ENCODE measurements at regions not wholly inside any gene's neighbourhood (a gene's known extent, or its start where the extent isn't known, plus 50 kb on each side); places are given as distances from the start of the nearest gene placed in this dataset.

DNA sequence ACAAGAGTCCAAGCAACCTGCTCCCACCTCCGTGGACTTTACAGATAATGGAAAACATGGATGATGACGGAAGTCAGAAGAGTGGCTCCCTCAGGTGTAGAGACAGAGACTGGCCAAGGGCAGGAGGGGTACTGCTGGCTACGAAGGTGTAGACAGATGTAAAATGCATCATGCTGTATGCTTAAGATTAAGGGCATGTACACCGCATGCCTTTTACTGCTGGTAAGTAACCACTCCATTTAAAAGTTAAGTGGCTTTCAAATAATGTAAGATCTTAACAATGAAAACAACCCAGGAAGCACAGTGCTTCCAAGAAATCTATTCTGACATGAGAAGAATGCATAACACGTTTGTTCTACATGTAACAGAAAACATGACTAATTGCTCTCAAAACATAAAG lies 76.9 kb upstream of the FAM9B start:
- Histone ChIP-seq H2BK120ac (ENCODE audit: low read depth, low read length) (no peak overlapping the region), H3K4me3 (ENCODE audit: low read length) (no peak overlapping the region), H3K4me1 (ENCODE audit: control insufficient read depth, low read depth, low read length) (no peaks in the 10 kb centered on the region), H4K8ac (ENCODE audit: low read depth, low read length) (no peak overlapping the region), H3K56ac (ENCODE audit: low read length) (no peak overlapping the region), H3K4ac (ENCODE audit: low read depth, low read length) (no peak overlapping the region), H2BK15ac (replicated peaks; ENCODE audit: low read depth) (no peak overlapping the region), H3K9ac (ENCODE audit: low read length) (no peak overlapping the region), H3K4me2 (ENCODE audit: low read length) (no peak overlapping the region), H3K27me3 (ENCODE audit: insufficient read depth, low read length, poor library complexity) (no peaks in the 10 kb centered on the region), H3K23ac (ENCODE audit: low read length) (no peak overlapping the region), H4K5ac (ENCODE audit: low read length) (no peak overlapping the region), H3K27ac (ENCODE audit: low read depth, low read length) (no peak overlapping the region), H2BK5ac (ENCODE audit: low read length) (no peak overlapping the region), H3K36me3 (ENCODE audit: control insufficient read depth, insufficient read depth, low read length) (no peaks in the 10 kb centered on the region), H2AK5ac (ENCODE audit: low read length) (no peak overlapping the region), H3K79me1 (ENCODE audit: low read length) (no peaks in the 10 kb centered on the region), H3K18ac (ENCODE audit: low read length) (no peak overlapping the region), H3K79me2 (ENCODE audit: control insufficient read depth, insufficient read depth, low read length) (no peaks in the 10 kb centered on the region)
- no peak for DNase-seq
- WGBS (ENCODE audit: extremely low coverage, insufficient coverage, low lambda C conversion rate) = no CpG with 5 or more reads among the region's 5 CpGs

DNA sequence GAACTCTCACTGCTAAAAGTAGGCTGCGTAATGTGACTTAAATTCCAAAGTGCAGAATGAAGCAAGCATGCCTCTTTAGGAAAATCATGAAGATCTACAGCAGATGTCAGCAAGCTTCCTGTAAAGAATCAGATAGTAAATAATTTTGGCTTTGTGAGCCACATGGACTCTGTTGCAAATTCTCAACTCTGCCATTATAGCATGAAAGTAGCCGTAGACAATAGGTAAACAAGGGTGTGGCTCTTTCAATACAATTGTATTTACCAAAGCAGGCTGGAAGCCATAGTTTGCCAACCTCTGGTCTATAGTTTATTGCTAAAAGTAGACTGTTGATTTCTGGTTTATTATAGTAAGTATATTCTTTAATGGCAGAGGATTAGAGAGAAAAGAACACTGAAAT lies 80.3 kb upstream of the FAM9B start:
- no peaks in the 10 kb centered on the region for H3K79me2 ChIP-seq (ENCODE audit: control insufficient read depth, insufficient read depth, low read length)
- H2AK5ac ChIP-seq (ENCODE audit: low read length) = no peak overlapping the region
- no peaks in the 10 kb centered on the region for H3K27me3 ChIP-seq (ENCODE audit: insufficient read depth, low read length, poor library complexity)
- no peak overlapping the region for H2BK5ac ChIP-seq (ENCODE audit: low read length)
- no peak overlapping the region for H3K23ac ChIP-seq (ENCODE audit: low read length)
- H3K36me3 ChIP-seq (ENCODE audit: control insufficient read depth, insufficient read depth, low read length) = no peaks in the 10 kb centered on the region
- no peaks in the 10 kb centered on the region for H3K4me1 ChIP-seq (ENCODE audit: control insufficient read depth, low read depth, low read length)
- H3K4me3 ChIP-seq (ENCODE audit: low read length) = no peak overlapping the region
- H3K56ac ChIP-seq (ENCODE audit: low read length) = no peak overlapping the region
- H4K5ac ChIP-seq (ENCODE audit: low read length) = no peak overlapping the region
- no peak for DNase-seq
- no peak overlapping the region for H2BK15ac ChIP-seq (replicated peaks; ENCODE audit: low read depth)
- no peak overlapping the region for H4K8ac ChIP-seq (ENCODE audit: low read depth, low read length)
- H3K4ac ChIP-seq (ENCODE audit: low read depth, low read length) = no peak overlapping the region
- no peak overlapping the region for H3K9ac ChIP-seq (ENCODE audit: low read length)
- H3K79me1 ChIP-seq (ENCODE audit: low read length) = no peaks in the 10 kb centered on the region
- no CpG with 5 or more reads among the region's 2 CpGs for WGBS (ENCODE audit: extremely low coverage, insufficient coverage, low lambda C conversion rate)
- no peak overlapping the region for H3K27ac ChIP-seq (ENCODE audit: low read depth, low read length)
- H2BK120ac ChIP-seq (ENCODE audit: low read depth, low read length) = no peak overlapping the region
- H3K4me2 ChIP-seq (ENCODE audit: low read length) = no peak overlapping the region
- H3K18ac ChIP-seq (ENCODE audit: low read length) = no peak overlapping the region

DNA sequence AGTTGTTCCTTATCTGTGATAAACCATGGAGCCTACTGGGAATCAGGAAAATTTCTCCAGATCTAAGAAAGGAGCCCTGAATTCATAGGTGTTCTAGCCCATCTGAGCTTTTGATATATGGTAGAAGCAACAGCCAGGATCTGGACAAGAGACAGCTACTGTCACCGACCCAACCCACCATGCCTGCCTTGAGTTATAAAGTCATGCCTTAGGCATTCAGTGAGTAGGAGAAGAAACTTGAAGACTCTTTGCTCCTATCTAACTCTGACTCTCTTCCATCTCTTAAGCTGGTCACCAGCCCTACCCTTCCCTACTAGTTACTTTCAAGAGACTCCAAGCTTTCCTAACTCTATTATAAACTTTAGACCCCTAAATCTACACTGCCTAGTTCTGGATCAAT lies 83.9 kb upstream of the FAM9B start:
- Histone ChIP-seq H3K56ac (ENCODE audit: low read length) (no peak overlapping the region), H3K18ac (ENCODE audit: low read length) (no peak overlapping the region), H3K9ac (ENCODE audit: low read length) (no peak overlapping the region), H3K79me1 (ENCODE audit: low read length) (no peaks in the 10 kb centered on the region), H2BK120ac (ENCODE audit: low read depth, low read length) (no peak overlapping the region), H2AK5ac (ENCODE audit: low read length) (no peak overlapping the region), H3K79me2 (ENCODE audit: control insufficient read depth, insufficient read depth, low read length) (no peaks in the 10 kb centered on the region), H3K27me3 (ENCODE audit: insufficient read depth, low read length, poor library complexity) (no peaks in the 10 kb centered on the region), H3K4me1 (ENCODE audit: control insufficient read depth, low read depth, low read length) (no peaks in the 10 kb centered on the region), H3K4ac (ENCODE audit: low read depth, low read length) (no peak overlapping the region), H4K8ac (ENCODE audit: low read depth, low read length) (no peak overlapping the region), H3K4me2 (ENCODE audit: low read length) (no peak overlapping the region), H3K4me3 (ENCODE audit: low read length) (no peak overlapping the region), H3K23ac (ENCODE audit: low read length) (no peak overlapping the region), H3K36me3 (ENCODE audit: control insufficient read depth, insufficient read depth, low read length) (no peaks in the 10 kb centered on the region), H2BK15ac (replicated peaks; ENCODE audit: low read depth) (no peak overlapping the region), H4K5ac (ENCODE audit: low read length) (no peak overlapping the region), H2BK5ac (ENCODE audit: low read length) (no peak overlapping the region), H3K27ac (ENCODE audit: low read depth, low read length) (no peak overlapping the region)
- DNase-seq = no peak
- WGBS (ENCODE audit: extremely low coverage, insufficient coverage, low lambda C conversion rate) = no CpG with 5 or more reads among the region's 1 CpG

DNA sequence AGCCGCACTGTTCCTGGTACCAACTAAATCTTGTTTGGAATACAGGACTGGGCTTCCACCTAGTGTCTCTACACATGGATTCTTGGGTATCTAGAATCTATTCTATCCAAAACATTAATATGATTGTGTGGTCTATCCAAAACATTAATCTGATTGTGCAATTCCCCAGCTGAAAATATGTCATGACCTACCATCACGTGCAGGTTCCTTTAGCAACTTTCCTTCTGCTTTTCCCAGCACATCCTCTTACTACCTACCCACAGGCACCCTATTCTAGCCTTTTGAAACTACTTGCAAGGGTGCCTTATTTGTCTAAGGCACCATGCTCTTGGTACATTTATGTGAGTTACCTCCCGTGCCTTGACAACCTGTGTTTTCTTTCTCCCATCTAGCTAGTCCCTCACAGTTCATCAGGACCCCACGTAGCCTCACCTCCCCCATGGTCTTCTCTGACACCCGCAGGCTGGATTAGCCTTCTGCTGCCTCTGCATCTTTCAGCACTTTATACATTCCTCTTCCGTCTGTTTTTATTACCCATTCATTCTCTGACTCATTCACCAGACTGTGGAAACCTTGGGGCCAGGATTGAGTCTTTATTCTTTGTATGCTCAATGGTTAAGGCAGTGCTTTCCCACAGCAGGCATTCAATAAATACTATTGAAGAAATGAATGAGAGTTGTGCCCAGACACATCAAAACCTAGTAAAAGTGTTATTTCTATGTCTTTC lies 88.8 kb upstream of the FAM9B start:
- no peaks in the 10 kb centered on the region for H3K4me1 ChIP-seq (ENCODE audit: control insufficient read depth, low read depth, low read length)
- H3K18ac ChIP-seq (ENCODE audit: low read length) = no peak overlapping the region
- H3K23ac ChIP-seq (ENCODE audit: low read length) = no peak overlapping the region
- no peak overlapping the region for H3K4me3 ChIP-seq (ENCODE audit: low read length)
- no peak overlapping the region for H2BK120ac ChIP-seq (ENCODE audit: low read depth, low read length)
- no peak overlapping the region for H3K27ac ChIP-seq (ENCODE audit: low read depth, low read length)
- H3K79me1 ChIP-seq (ENCODE audit: low read length) = no peaks in the 10 kb centered on the region
- no CpG with 5 or more reads among the region's 6 CpGs for WGBS (ENCODE audit: extremely low coverage, insufficient coverage, low lambda C conversion rate)
- H2BK15ac ChIP-seq (replicated peaks; ENCODE audit: low read depth) = no peak overlapping the region
- no peak overlapping the region for H3K4me2 ChIP-seq (ENCODE audit: low read length)
- no peak for DNase-seq
- H2BK5ac ChIP-seq (ENCODE audit: low read length) = no peak overlapping the region
- H3K27me3 ChIP-seq (ENCODE audit: insufficient read depth, low read length, poor library complexity) = no peaks in the 10 kb centered on the region
- no peaks in the 10 kb centered on the region for H3K36me3 ChIP-seq (ENCODE audit: control insufficient read depth, insufficient read depth, low read length)
- H3K56ac ChIP-seq (ENCODE audit: low read length) = no peak overlapping the region
- no peak overlapping the region for H2AK5ac ChIP-seq (ENCODE audit: low read length)
- no peak overlapping the region for H3K9ac ChIP-seq (ENCODE audit: low read length)
- H4K8ac ChIP-seq (ENCODE audit: low read depth, low read length) = no peak overlapping the region
- no peak overlapping the region for H4K5ac ChIP-seq (ENCODE audit: low read length)
- no peaks in the 10 kb centered on the region for H3K79me2 ChIP-seq (ENCODE audit: control insufficient read depth, insufficient read depth, low read length)
- no peak overlapping the region for H3K4ac ChIP-seq (ENCODE audit: low read depth, low read length)

GRCh38 chrX:9127986-9128385 lies 94.1 kb upstream of the FAM9B start:
- no peak overlapping the region for H2BK120ac ChIP-seq (ENCODE audit: low read depth, low read length)
- H3K23ac ChIP-seq (ENCODE audit: low read length) = no peak overlapping the region
- H3K36me3 ChIP-seq (ENCODE audit: control insufficient read depth, insufficient read depth, low read length) = no peaks in the 10 kb centered on the region
- no peak overlapping the region for H3K4me3 ChIP-seq (ENCODE audit: low read length)
- no peak overlapping the region for H3K9ac ChIP-seq (ENCODE audit: low read length)
- H2AK5ac ChIP-seq (ENCODE audit: low read length) = no peak overlapping the region
- no peak overlapping the region for H3K27ac ChIP-seq (ENCODE audit: low read depth, low read length)
- no peaks in the 10 kb centered on the region for H3K27me3 ChIP-seq (ENCODE audit: insufficient read depth, low read length, poor library complexity)
- no peak overlapping the region for H3K4ac ChIP-seq (ENCODE audit: low read depth, low read length)
- WGBS (ENCODE audit: extremely low coverage, insufficient coverage, low lambda C conversion rate) = no CpG with 5 or more reads among the region's 6 CpGs
- H3K56ac ChIP-seq (ENCODE audit: low read length) = no peak overlapping the region
- H3K79me2 ChIP-seq (ENCODE audit: control insufficient read depth, insufficient read depth, low read length) = no peaks in the 10 kb centered on the region
- no peak overlapping the region for H3K4me2 ChIP-seq (ENCODE audit: low read length)
- H4K5ac ChIP-seq (ENCODE audit: low read length) = no peak overlapping the region
- H3K79me1 ChIP-seq (ENCODE audit: low read length) = no peaks in the 10 kb centered on the region
- no peak overlapping the region for H4K8ac ChIP-seq (ENCODE audit: low read depth, low read length)
- no peaks in the 10 kb centered on the region for H3K4me1 ChIP-seq (ENCODE audit: control insufficient read depth, low read depth, low read length)
- H2BK15ac ChIP-seq (replicated peaks; ENCODE audit: low read depth) = no peak overlapping the region
- H2BK5ac ChIP-seq (ENCODE audit: low read length) = no peak overlapping the region
- H3K18ac ChIP-seq (ENCODE audit: low read length) = no peak overlapping the region
- no peak for DNase-seq

DNA sequence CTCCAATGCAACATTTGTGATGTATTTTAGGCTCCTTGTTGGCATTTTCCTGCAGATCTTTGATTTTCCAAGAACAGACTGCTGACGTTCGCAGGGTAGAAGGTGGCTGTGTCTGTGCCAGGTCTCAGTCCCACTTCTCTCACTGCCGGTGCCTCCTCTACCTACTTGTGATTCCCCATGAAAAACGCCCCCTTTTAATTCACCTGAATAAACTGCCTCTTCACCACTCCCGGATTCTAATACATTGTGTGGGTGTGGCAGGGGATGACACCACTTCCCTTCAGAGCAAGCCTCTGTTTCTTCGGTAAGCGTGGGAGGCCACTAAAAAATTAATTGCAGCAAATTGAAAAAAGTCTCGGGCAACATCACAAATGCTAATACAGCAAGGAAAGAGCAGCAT lies 96.1 kb upstream of the FAM9B start:
- no peak overlapping the region for H4K8ac ChIP-seq (ENCODE audit: low read depth, low read length)
- no peak overlapping the region for H4K5ac ChIP-seq (ENCODE audit: low read length)
- H3K9ac ChIP-seq (ENCODE audit: low read length) = no peak overlapping the region
- no peak overlapping the region for H3K56ac ChIP-seq (ENCODE audit: low read length)
- no peak for DNase-seq
- H2AK5ac ChIP-seq (ENCODE audit: low read length) = no peak overlapping the region
- no peaks in the 10 kb centered on the region for H3K79me1 ChIP-seq (ENCODE audit: low read length)
- H3K27ac ChIP-seq (ENCODE audit: low read depth, low read length) = no peak overlapping the region
- no peak overlapping the region for H3K18ac ChIP-seq (ENCODE audit: low read length)
- H3K79me2 ChIP-seq (ENCODE audit: control insufficient read depth, insufficient read depth, low read length) = no peaks in the 10 kb centered on the region
- H2BK15ac ChIP-seq (replicated peaks; ENCODE audit: low read depth) = no peak overlapping the region
- no peaks in the 10 kb centered on the region for H3K27me3 ChIP-seq (ENCODE audit: insufficient read depth, low read length, poor library complexity)
- no peak overlapping the region for H3K4me2 ChIP-seq (ENCODE audit: low read length)
- no peaks in the 10 kb centered on the region for H3K4me1 ChIP-seq (ENCODE audit: control insufficient read depth, low read depth, low read length)
- no peak overlapping the region for H3K4ac ChIP-seq (ENCODE audit: low read depth, low read length)
- no peak overlapping the region for H3K4me3 ChIP-seq (ENCODE audit: low read length)
- H2BK5ac ChIP-seq (ENCODE audit: low read length) = no peak overlapping the region
- no peak overlapping the region for H3K23ac ChIP-seq (ENCODE audit: low read length)
- no peak overlapping the region for H2BK120ac ChIP-seq (ENCODE audit: low read depth, low read length)
- no peaks in the 10 kb centered on the region for H3K36me3 ChIP-seq (ENCODE audit: control insufficient read depth, insufficient read depth, low read length)
- no CpG with 5 or more reads among the region's 8 CpGs for WGBS (ENCODE audit: extremely low coverage, insufficient coverage, low lambda C conversion rate)

Data from mesendoderm (in vitro differentiated cells).